HCT116 (cell line): ENCODE measurements at regions not wholly inside any gene's neighbourhood (a gene's known extent, or its start where the extent isn't known, plus 50 kb on each side); places are given as distances from the start of the nearest gene placed in this dataset.

Source experiments
- ATAC-seq: fragments of 200-7000 bp; cut with Tn5 transposase; 2 replicates; pipeline ENCODE4 v1.9.1; 2020; ENCODE audit warnings: mild to moderate bottlenecking, moderate library complexity
- BruUV-seq: library from RNA; stranded (reverse); fragments of 400-500 nt; replicated peaks from 2 replicates; lab custom pipeline; 2021; lab: Mats Ljungman, UMichigan
- CTCF ChIA-PET: fragments of 300-600 bp; sonication (Branson Sonifier 250); formaldehyde crosslinking; loops from one replicate; lab custom pipeline; 2021; ENCODE audit warnings: antibody characterized with exemption; lab: Charles Lee
- POLR2A ChIA-PET: fragments of 300-600, 350-600 bp; sonication (Branson Sonifier 250); formaldehyde crosslinking; loops from one replicate; lab custom pipeline; 2021; ENCODE audit warnings: antibody characterized with exemption; lab: Charles Lee
- RAD21 ChIA-PET, 2 experiments: fragments of 300-600 bp; sonication (Branson Sonifier 250); formaldehyde crosslinking; loops; one replicate each; lab custom pipeline; 2023; ENCODE audit warnings: low total read pairs in 2 of 2; ENCODE audit not compliant: uncharacterized antibody in 2 of 2, unreplicated experiment in 2 of 2, low non-redundant PET in 1 of 2; lab: Charles Lee
- DNase-seq: peaks from one replicate; pipeline ENCODE4 v3.0.0-alpha.2; 2010; ENCODE audit warnings: low read depth, low spot score
- H2AFZ ChIP-seq: fragments of 200-600 bp; shearing (Covaris generic), sonication (generic); 2 replicates; pipeline ENCODE4 v1.6.1; 2017; ENCODE audit warnings: low read depth, mixed run types, mixed read lengths, antibody characterized with exemption, low read length; ENCODE audit not compliant: poor library complexity, severe bottlenecking
- H3K27ac ChIP-seq: 2 replicates; pipeline ENCODE4 v1.5.1; 2012; ENCODE audit warnings: low read depth, low read length
- H3K27me3 ChIP-seq: fragments of 200-600 bp; sonication (generic); 2 replicates; pipeline ENCODE4 v1.6.1; 2016; ENCODE audit warnings: mixed run types, low read length, mixed read lengths; ENCODE audit not compliant: insufficient read depth
- H3K36me3 ChIP-seq, 2 experiments: fragments of 200-500 bp in 1 of 2; fragments of 200-600 bp in 1 of 2; sonication (Bioruptor generic) in 1 of 2; sonication (generic) in 1 of 2; 2 replicates each; pipeline versions ENCODE4 v1.5.1 to v1.6.1; 2014 to 2016; ENCODE audit warnings: low read length in 2 of 2, inconsistent platforms in 1 of 2, mixed read lengths in 1 of 2, mixed run types in 1 of 2; ENCODE audit not compliant: insufficient read depth in 2 of 2, control insufficient read depth in 1 of 2
- H3K4me1 ChIP-seq, 2 experiments: fragments of 200-600 bp in 1 of 2; sonication (generic) in 1 of 2; 2 replicates each; pipeline versions ENCODE4 v1.5.1 to v1.6.1; 2012 to 2017; ENCODE audit warnings: low read length in 2 of 2, inconsistent platforms in 1 of 2, mild to moderate bottlenecking in 1 of 2, mixed read lengths in 1 of 2, mixed run types in 1 of 2, moderate library complexity in 1 of 2; ENCODE audit not compliant: insufficient read depth in 2 of 2, control insufficient read depth in 1 of 2
- H3K4me2 ChIP-seq: fragments of 200-600 bp; sonication (generic); 2 replicates; pipeline ENCODE4 v1.6.1; 2017; ENCODE audit warnings: mixed run types, low read length, mixed read lengths
- H3K4me3 ChIP-seq, 2 experiments: fragments of 200-600 bp in 1 of 2; sonication (generic) in 1 of 2; replicated peaks in 1 of 2; 2 replicates each; pipeline ENCODE4 v1.5.1; 2011 to 2016; ENCODE audit warnings: low read length in 2 of 2, control low read depth in 1 of 2, low read depth in 1 of 2, mild to moderate bottlenecking in 1 of 2, mixed read lengths in 1 of 2, mixed run types in 1 of 2
- H3K79me2 ChIP-seq: fragments of 200-600 bp; sonication (generic); 2 replicates; pipeline ENCODE4 v1.6.1; 2017; ENCODE audit warnings: mild to moderate bottlenecking, mixed run types, low read length, moderate library complexity, mixed read lengths; ENCODE audit not compliant: insufficient read depth
- H3K9ac ChIP-seq: fragments of 200-600 bp; sonication (generic); 2 replicates; pipeline ENCODE4 v1.6.1; 2016; ENCODE audit warnings: low read length, mixed read lengths
- H3K9me2 ChIP-seq: fragments of 200-600 bp; sonication (generic), shearing (Covaris generic); 2 replicates; pipeline ENCODE4 v1.6.1; 2017; ENCODE audit warnings: mixed run types, mild to moderate bottlenecking, moderate library complexity; ENCODE audit not compliant: insufficient read depth
- H3K9me3 ChIP-seq, 2 experiments: fragments of 200-500 bp in 1 of 2; fragments of 200-600 bp in 1 of 2; sonication (Bioruptor generic) in 1 of 2; sonication (generic) in 1 of 2; 2 replicates each; pipeline ENCODE4 v1.6.1; 2014 to 2017; ENCODE audit warnings: low read length in 2 of 2, mixed read lengths in 2 of 2, inconsistent platforms in 1 of 2, low read depth in 1 of 2, mild to moderate bottlenecking in 1 of 2, mixed run types in 1 of 2, moderate library complexity in 1 of 2; ENCODE audit not compliant: control insufficient read depth in 1 of 2, insufficient read depth in 1 of 2
- H4K20me1 ChIP-seq: fragments of 200-600 bp; sonication (generic), shearing (Covaris generic); 2 replicates; pipeline ENCODE4 v1.6.1; 2017; ENCODE audit warnings: mixed run types, mild to moderate bottlenecking, moderate library complexity; ENCODE audit not compliant: insufficient read depth
- ATF3 ChIP-seq: IDR thresholded peaks from 2 replicates; pipeline ENCODE4 v1.6.1; 2012
- CTCF ChIP-seq, 3 experiments: fragments of 200-600 bp in 1 of 3; sonication (generic) in 1 of 3; IDR thresholded peaks in 2 of 3; conservative IDR thresholded peaks in 1 of 3; 2 replicates each; pipeline ENCODE4 v1.5.1; 2012 to 2017; ENCODE audit warnings: low read depth in 2 of 3, low read length in 2 of 3, antibody characterized with exemption in 1 of 3, borderline replicate concordance in 1 of 3, control low read depth in 1 of 3, mild to moderate bottlenecking in 1 of 3, mixed read lengths in 1 of 3, mixed run types in 1 of 3, moderate library complexity in 1 of 3; ENCODE audit not compliant: insufficient read depth in 1 of 3
- EZH2 ChIP-seq: fragments of 200-600 bp; sonication (generic); IDR thresholded peaks from 2 replicates; pipeline ENCODE4 v1.6.1; 2017; ENCODE audit warnings: antibody characterized with exemption, mixed run types
- POLR2A ChIP-seq: IDR thresholded peaks from 2 replicates; pipeline ENCODE4 v1.7.0; 2011; ENCODE audit warnings: borderline replicate concordance; ENCODE audit not compliant: insufficient read depth, insufficient read length; ENCODE audit errors: extremely low read depth
- RAD21 ChIP-seq: IDR thresholded peaks from 2 replicates; pipeline ENCODE4 v1.6.1; 2012; ENCODE audit warnings: low read depth, mild to moderate bottlenecking
- REST ChIP-seq: IDR thresholded peaks from 2 replicates; pipeline ENCODE4 v1.6.1; 2012; ENCODE audit warnings: low read depth
- SP1 ChIP-seq: IDR thresholded peaks from 2 replicates; pipeline ENCODE4 v1.6.1; 2012; ENCODE audit warnings: low read depth
- ZBTB33 ChIP-seq: IDR thresholded peaks from 2 replicates; pipeline ENCODE4 v1.6.1; 2011; ENCODE audit warnings: mild to moderate bottlenecking, low read length, moderate library complexity; ENCODE audit not compliant: insufficient replicate concordance; ENCODE audit errors: extremely low read depth
- intact Hi-C: fragments of 100-400 bp; cut with micrococcal nuclease; formaldehyde crosslinking; loops from 2 replicates; pipeline ENCODE4 v1.10.0; 2022

GRCh38 chr1:106681939-106682522 is 374.4 kb upstream of the PRMT6 start (continued):
- TF ChIP-seq ATF3 (no peak), EZH2 (no peak), ZBTB33 (no peak)
- TF ChIP-seq, all 23 proteins: peak for 0

GRCh38 chr1:106688446-106688845 is 368.0 kb upstream of the PRMT6 start:
- Histone ChIP-seq H3K9ac (no peak overlapping the region), H2AFZ (no peak overlapping the region), H3K9me3 (peaks cover 3 to 16% of the 10 kb centered on the region in 2 experiments; a peak in 3 of 4 replicates), H3K79me2 (no peaks in the 10 kb centered on the region), H3K4me2 (no peak overlapping the region), H3K4me3 (no peak overlapping the region), H3K27ac (no peak overlapping the region), H3K9me2 (no peaks in the 10 kb centered on the region), H3K27me3 (no peaks in the 10 kb centered on the region), H4K20me1 (no peaks in the 10 kb centered on the region), H3K36me3 (no peaks in the 10 kb centered on the region; a peak in 1 of 4 replicates), H3K4me1 (no peaks in the 10 kb centered on the region)
- DNase-seq, result no peak
- ATAC-seq, result no peak
- RAD21 ChIA-PET, result no interaction called here
- CTCF ChIA-PET, result no interaction called here
- no TSS peak for BruUV-seq
- intact Hi-C loops, result no loop called here
- POLR2A ChIA-PET, result no interaction called here
- TF ChIP-seq POLR2A, result no peak
- TF ChIP-seq RAD21, result no peak
- TF ChIP-seq CTCF (IDR thresholded peaks at IDR 0.05 in 2 of 3, conservative IDR thresholded peaks at IDR 0.05 in 1 of 3; ENCODE audit: borderline replicate concordance in 1 of 3, insufficient read depth in 1 of 3, low read depth in 2 of 3, low read length in 2 of 3), result no peak
- no peak for TF ChIP-seq SP1
- no peak for TF ChIP-seq ATF3
- no peak for TF ChIP-seq REST
- TF ChIP-seq, all 23 proteins: peak for 0
